KMS-11 (cell line): ENCODE measurements at regions not wholly inside any gene's neighbourhood (a gene's known extent, or its start where the extent isn't known, plus 50 kb on each side); places are given as distances from the start of the nearest gene placed in this dataset.

ENCODE experiments used
- H2AFZ ChIP-seq: fragments of 200-600 bp; sonication (generic); 2 replicates; pipeline ENCODE4 v1.6.1; 2016; ENCODE audit warnings: antibody characterized with exemption, mixed run types, low read depth
- H3K27ac ChIP-seq: fragments of 200-600 bp; sonication (generic); 2 replicates; pipeline ENCODE4 v1.6.1; 2016; ENCODE audit warnings: mild to moderate bottlenecking, mixed run types
- H3K27me3 ChIP-seq: fragments of 200-600 bp; sonication (generic); 2 replicates; pipeline ENCODE4 v1.6.1; 2017; ENCODE audit warnings: mild to moderate bottlenecking, low read depth, mixed run types, moderate library complexity; ENCODE audit not compliant: insufficient read depth
- H3K36me3 ChIP-seq: fragments of 200-600 bp; sonication (generic); 2 replicates; pipeline ENCODE4 v1.6.1; 2017; ENCODE audit warnings: mild to moderate bottlenecking, mixed run types; ENCODE audit not compliant: insufficient read depth
- H3K4me1 ChIP-seq: fragments of 200-600 bp; sonication (generic); 2 replicates; pipeline ENCODE4 v1.6.1; 2016; ENCODE audit warnings: mild to moderate bottlenecking, low read depth, mixed run types; ENCODE audit not compliant: poor library complexity, severe bottlenecking
- H3K4me2 ChIP-seq: fragments of 200-600 bp; sonication (generic); 2 replicates; pipeline ENCODE4 v1.7.0; 2016; ENCODE audit warnings: mild to moderate bottlenecking, mixed run types
- H3K4me3 ChIP-seq: fragments of 200-600 bp; sonication (generic); IDR thresholded peaks from 2 replicates; pipeline ENCODE4 v1.6.1; 2017; ENCODE audit warnings: low read depth, low read length, mixed read lengths; ENCODE audit not compliant: insufficient read depth
- H3K79me2 ChIP-seq: fragments of 200-600 bp; sonication (generic); 2 replicates; pipeline ENCODE4 v1.6.1; 2016; ENCODE audit warnings: low read depth, mixed run types; ENCODE audit not compliant: insufficient read depth
- H3K9ac ChIP-seq: fragments of 200-600 bp; sonication (generic); 2 replicates; pipeline ENCODE4 v1.6.1; 2016; ENCODE audit warnings: mild to moderate bottlenecking, mixed run types
- H4K20me1 ChIP-seq: fragments of 200-600 bp; sonication (generic); 2 replicates; pipeline ENCODE4 v1.6.1; 2016; ENCODE audit warnings: mild to moderate bottlenecking, mixed run types; ENCODE audit not compliant: insufficient read depth
- TF ChIP-seq, protein P1 (sequence below): fragments of 200-600 bp; sonication (generic); conservative IDR thresholded peaks from 2 replicates; pipeline ENCODE4 v1.6.1; 2017; ENCODE audit warnings: low read depth, mild to moderate bottlenecking, antibody characterized with exemption, low read length, moderate library complexity, mixed read lengths

DNA sequence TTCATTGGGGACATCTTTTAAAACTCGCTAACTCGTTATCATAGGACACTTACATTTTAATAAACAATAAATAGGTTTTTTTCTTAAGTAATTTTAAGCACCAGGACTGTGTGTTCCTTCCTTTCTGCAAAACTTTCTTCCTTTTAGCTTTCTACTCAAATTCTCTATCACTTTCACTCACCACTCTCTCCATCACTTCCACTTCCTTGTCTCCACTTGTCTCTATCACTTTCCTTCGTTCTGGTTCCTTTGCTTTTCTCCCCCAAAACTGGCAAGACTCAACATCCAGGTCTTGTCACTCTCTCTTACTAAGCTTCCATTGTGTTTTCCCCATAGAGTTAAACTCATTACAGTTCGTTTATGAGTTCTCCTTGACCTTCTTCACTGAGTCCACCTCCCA lies 99.0 kb downstream of the ZPLD1 start:
- H3K4me1 ChIP-seq = peaks cover 25% of the 10 kb centered on the region
- no peak overlapping the region for H2AFZ ChIP-seq
- no peaks in the 10 kb centered on the region for H4K20me1 ChIP-seq
- no peak overlapping the region for H3K9ac ChIP-seq
- H3K36me3 ChIP-seq = no peaks in the 10 kb centered on the region
- no peak overlapping the region for H3K4me3 ChIP-seq
- TF ChIP-seq, protein P1, sequence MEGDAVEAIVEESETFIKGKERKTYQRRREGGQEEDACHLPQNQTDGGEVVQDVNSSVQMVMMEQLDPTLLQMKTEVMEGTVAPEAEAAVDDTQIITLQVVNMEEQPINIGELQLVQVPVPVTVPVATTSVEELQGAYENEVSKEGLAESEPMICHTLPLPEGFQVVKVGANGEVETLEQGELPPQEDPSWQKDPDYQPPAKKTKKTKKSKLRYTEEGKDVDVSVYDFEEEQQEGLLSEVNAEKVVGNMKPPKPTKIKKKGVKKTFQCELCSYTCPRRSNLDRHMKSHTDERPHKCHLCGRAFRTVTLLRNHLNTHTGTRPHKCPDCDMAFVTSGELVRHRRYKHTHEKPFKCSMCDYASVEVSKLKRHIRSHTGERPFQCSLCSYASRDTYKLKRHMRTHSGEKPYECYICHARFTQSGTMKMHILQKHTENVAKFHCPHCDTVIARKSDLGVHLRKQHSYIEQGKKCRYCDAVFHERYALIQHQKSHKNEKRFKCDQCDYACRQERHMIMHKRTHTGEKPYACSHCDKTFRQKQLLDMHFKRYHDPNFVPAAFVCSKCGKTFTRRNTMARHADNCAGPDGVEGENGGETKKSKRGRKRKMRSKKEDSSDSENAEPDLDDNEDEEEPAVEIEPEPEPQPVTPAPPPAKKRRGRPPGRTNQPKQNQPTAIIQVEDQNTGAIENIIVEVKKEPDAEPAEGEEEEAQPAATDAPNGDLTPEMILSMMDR = no peak
- no peaks in the 10 kb centered on the region for H3K27me3 ChIP-seq
- no peaks in the 10 kb centered on the region for H3K79me2 ChIP-seq
- no peak overlapping the region for H3K4me2 ChIP-seq
- no peak overlapping the region for H3K27ac ChIP-seq

DNA sequence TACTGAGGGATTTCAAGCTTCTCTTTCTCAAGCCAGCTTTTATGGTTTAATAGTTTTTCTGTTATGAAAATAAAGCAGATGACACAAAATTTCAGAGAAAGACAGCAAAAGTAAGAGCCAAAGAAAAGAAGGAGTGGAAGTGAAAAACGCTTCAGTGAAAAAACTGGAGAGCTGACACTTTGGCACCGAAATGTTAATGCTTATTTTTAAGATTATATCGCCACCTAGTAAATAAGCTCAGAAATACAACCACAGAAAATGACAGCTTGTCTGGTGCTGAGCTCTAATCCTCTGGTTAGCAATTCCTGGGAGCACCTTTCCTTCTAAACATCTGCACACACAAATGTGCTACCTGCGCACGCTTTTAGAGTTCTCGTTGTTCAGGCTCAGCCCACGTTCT lies 101.6 kb downstream of the ZPLD1 start:
- Histone ChIP-seq H4K20me1 (no peaks in the 10 kb centered on the region), H3K4me1 (peaks cover 25% of the 10 kb centered on the region), H3K79me2 (no peaks in the 10 kb centered on the region), H3K27me3 (no peaks in the 10 kb centered on the region), H3K4me3 (no peak overlapping the region), H3K9ac (no peak overlapping the region), H3K36me3 (no peaks in the 10 kb centered on the region), H3K27ac (no peak overlapping the region), H3K4me2 (peak overlapping the region; percentile 34; the same call in 1 of the 2 replicates), H2AFZ (peak overlapping the region; percentile 15; the same call in 1 of the 2 replicates)
- TF ChIP-seq, protein P1 = peak; percentile 58; the same call in 1 of the 2 replicates

DNA sequence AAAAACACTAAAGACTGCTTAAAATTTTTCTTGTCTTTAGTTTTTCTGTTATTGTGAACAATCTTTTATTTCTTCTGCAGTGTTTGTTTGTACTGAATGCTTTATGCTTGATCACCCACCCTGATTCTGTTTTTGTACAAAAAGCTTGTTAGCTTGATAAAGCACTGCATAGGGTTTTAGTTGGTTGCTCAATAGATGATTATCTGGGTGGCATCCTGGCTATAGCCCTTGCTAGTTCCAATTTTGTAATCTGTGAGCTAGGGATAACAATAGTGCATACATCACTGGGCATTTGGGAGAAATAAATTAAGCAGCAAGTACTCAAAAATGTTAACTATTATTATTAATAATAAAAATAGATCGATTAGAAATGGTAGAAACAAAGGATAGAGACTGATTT lies 102.3 kb downstream of the ZPLD1 start:
- no peaks in the 10 kb centered on the region for H4K20me1 ChIP-seq

DNA sequence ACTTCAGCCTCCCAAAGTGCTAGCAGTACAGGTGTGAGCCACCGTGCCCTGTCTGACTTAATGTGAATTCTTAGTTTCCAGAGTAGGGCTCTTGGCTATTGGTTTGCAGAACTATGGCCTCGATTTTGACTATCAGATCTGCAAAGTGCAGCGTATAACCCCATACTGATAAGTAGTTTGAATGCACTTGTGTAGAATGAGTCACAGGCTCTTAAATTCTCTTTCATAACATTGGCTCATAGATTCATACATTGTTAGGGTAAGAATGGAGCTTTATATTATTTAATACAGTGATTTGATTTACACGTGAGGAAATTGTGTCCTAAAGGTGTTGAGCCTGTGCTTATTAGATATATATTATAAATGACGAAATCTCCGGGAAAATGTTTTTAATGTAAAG lies 109.9 kb downstream of the ZPLD1 start:
- H2AFZ ChIP-seq = no peak overlapping the region
- TF ChIP-seq, protein P1 = no peak
- H3K4me1 ChIP-seq = no peaks in the 10 kb centered on the region
- H3K79me2 ChIP-seq = no peaks in the 10 kb centered on the region
- H3K27ac ChIP-seq = no peak overlapping the region
- H3K4me2 ChIP-seq = no peak overlapping the region
- H3K9ac ChIP-seq = no peak overlapping the region
- H3K4me3 ChIP-seq = no peak overlapping the region
- no peaks in the 10 kb centered on the region for H4K20me1 ChIP-seq
- no peaks in the 10 kb centered on the region for H3K36me3 ChIP-seq
- H3K27me3 ChIP-seq = no peaks in the 10 kb centered on the region

More for the DNA sequence above, 102.3 kb downstream of the ZPLD1 start:
- TF ChIP-seq, protein P1 = no peak
- Histone ChIP-seq H3K27me3 (no peaks in the 10 kb centered on the region), H3K4me2 (no peak overlapping the region), H3K27ac (no peak overlapping the region), H3K79me2 (no peaks in the 10 kb centered on the region), H3K9ac (no peak overlapping the region), H2AFZ (no peak overlapping the region), H3K36me3 (no peaks in the 10 kb centered on the region), H3K4me1 (peaks cover 23% of the 10 kb centered on the region), H3K4me3 (no peak overlapping the region)
